Fibroblast of lung (primary cell): ENCODE measurements at regions not wholly inside any gene's neighbourhood (a gene's known extent, or its start where the extent isn't known, plus 50 kb on each side); places are given as distances from the start of the nearest gene placed in this dataset.

ENCODE experiments used
- DNase-seq, 2 donors: peaks; one replicate each; pipeline versions ENCODE4 v3.0.0 to v3.0.0-alpha.2; 2010; ENCODE audit warnings: low read depth in 2 of 2
- H2AFZ ChIP-seq: 2 replicates; pipeline ENCODE4 v1.5.1; 2012; ENCODE audit warnings: low read length, control low read depth, inconsistent platforms
- H3K27ac ChIP-seq: 2 replicates; pipeline ENCODE4 v1.5.1; 2011; ENCODE audit warnings: low read length, control low read depth; ENCODE audit not compliant: insufficient read depth
- H3K27me3 ChIP-seq: 2 replicates; pipeline ENCODE4 v1.5.1; 2011; ENCODE audit warnings: mild to moderate bottlenecking, low read length; ENCODE audit not compliant: control insufficient read depth, insufficient read depth
- H3K36me3 ChIP-seq: 2 replicates; pipeline ENCODE4 v1.5.1; 2011; ENCODE audit warnings: low read length; ENCODE audit not compliant: control insufficient read depth, insufficient read depth
- H3K4me1 ChIP-seq: 2 replicates; pipeline ENCODE4 v1.5.1; 2011; ENCODE audit warnings: low read length; ENCODE audit not compliant: control insufficient read depth, insufficient read depth; ENCODE audit errors: extremely low read depth
- H3K4me2 ChIP-seq: 2 replicates; pipeline ENCODE4 v1.5.1; 2011; ENCODE audit warnings: low read length, control low read depth; ENCODE audit not compliant: insufficient read depth; ENCODE audit errors: extremely low read depth
- H3K4me3 ChIP-seq, 4 experiments: fragments of 200-600 bp in 1 of 4; sonication (generic) in 1 of 4; replicated peaks in 1 of 4; 2 replicates each; pipeline ENCODE4 v1.5.1; 2011 to 2016; ENCODE audit warnings: low read length in 4 of 4, low read depth in 3 of 4, mild to moderate bottlenecking in 3 of 4, control low read depth in 2 of 4, inconsistent platforms in 1 of 4, mixed read lengths in 1 of 4; ENCODE audit not compliant: insufficient read depth in 1 of 4; ENCODE audit errors: control extremely low read depth in 1 of 4
- H3K79me2 ChIP-seq: 2 replicates; pipeline ENCODE4 v1.5.1; 2012; ENCODE audit warnings: mild to moderate bottlenecking, low read length, inconsistent platforms; ENCODE audit not compliant: control insufficient read depth, insufficient read depth
- H3K9ac ChIP-seq: 2 replicates; pipeline ENCODE4 v1.5.1; 2011; ENCODE audit warnings: mild to moderate bottlenecking, low read length, control low read depth; ENCODE audit not compliant: insufficient read depth
- H3K9me3 ChIP-seq: 2 replicates; pipeline ENCODE4 v1.5.1; 2012; ENCODE audit warnings: low read depth, low read length; ENCODE audit not compliant: control insufficient read depth, insufficient read depth
- H4K20me1 ChIP-seq: 2 replicates; pipeline ENCODE4 v1.5.1; 2011; ENCODE audit warnings: low read length; ENCODE audit not compliant: control insufficient read depth, insufficient read depth; ENCODE audit errors: extremely low read depth
- EZH2 ChIP-seq: IDR thresholded peaks from 2 replicates; pipeline ENCODE4 v1.5.1; 2012; ENCODE audit warnings: low read length, control low read depth, mild to moderate bottlenecking; ENCODE audit errors: missing control alignments
- TF ChIP-seq, protein P1 (sequence below), 2 donors: IDR thresholded peaks in 1 of 2; conservative IDR thresholded peaks in 1 of 2; 1 replicate in 1 of 2; 2 replicates in 1 of 2; pipeline ENCODE4 v1.5.1; 2011 to 2012; ENCODE audit warnings: low read length in 2 of 2, control low read depth in 1 of 2, inconsistent platforms in 1 of 2, low read depth in 1 of 2, mild to moderate bottlenecking in 1 of 2

DNA sequence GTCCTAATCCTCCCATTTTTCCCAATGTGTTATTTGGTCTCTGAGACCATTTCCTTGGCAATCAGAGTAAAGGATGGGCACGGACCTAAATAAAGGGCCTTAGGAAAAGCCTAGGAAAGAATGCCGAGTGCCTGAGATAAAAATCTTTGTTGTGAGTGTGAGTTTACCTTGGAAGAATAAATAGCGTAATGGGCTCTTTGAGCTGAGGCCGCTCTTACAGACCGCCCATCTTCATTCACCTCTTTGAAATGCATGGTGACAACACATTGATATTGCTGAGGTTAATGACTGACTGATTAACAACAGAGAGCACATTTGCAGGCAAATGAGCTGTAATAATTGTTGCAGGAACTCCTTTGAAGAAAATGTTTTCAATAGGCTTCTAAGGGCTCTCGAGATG, 1967.1 kb upstream of the WWC1 start:
- no peaks in the 10 kb centered on the region for H3K36me3 ChIP-seq
- no peak for TF ChIP-seq EZH2
- TF ChIP-seq, protein P1, sequence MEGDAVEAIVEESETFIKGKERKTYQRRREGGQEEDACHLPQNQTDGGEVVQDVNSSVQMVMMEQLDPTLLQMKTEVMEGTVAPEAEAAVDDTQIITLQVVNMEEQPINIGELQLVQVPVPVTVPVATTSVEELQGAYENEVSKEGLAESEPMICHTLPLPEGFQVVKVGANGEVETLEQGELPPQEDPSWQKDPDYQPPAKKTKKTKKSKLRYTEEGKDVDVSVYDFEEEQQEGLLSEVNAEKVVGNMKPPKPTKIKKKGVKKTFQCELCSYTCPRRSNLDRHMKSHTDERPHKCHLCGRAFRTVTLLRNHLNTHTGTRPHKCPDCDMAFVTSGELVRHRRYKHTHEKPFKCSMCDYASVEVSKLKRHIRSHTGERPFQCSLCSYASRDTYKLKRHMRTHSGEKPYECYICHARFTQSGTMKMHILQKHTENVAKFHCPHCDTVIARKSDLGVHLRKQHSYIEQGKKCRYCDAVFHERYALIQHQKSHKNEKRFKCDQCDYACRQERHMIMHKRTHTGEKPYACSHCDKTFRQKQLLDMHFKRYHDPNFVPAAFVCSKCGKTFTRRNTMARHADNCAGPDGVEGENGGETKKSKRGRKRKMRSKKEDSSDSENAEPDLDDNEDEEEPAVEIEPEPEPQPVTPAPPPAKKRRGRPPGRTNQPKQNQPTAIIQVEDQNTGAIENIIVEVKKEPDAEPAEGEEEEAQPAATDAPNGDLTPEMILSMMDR (conservative IDR thresholded peaks at IDR 0.05 in 1 of 2, IDR thresholded peaks at IDR 0.05 in 1 of 2; ENCODE audit: low read depth in 1 of 2, low read length in 2 of 2) = no peak
- no peak overlapping the region for H3K27ac ChIP-seq
- H3K9ac ChIP-seq = no peak overlapping the region
- H3K9me3 ChIP-seq = no peaks in the 10 kb centered on the region
- no peaks in the 10 kb centered on the region for H3K27me3 ChIP-seq
- no peaks in the 10 kb centered on the region for H3K4me1 ChIP-seq
- no peaks in the 10 kb centered on the region for H4K20me1 ChIP-seq
- H2AFZ ChIP-seq = no peak overlapping the region
- no peaks in the 10 kb centered on the region for H3K79me2 ChIP-seq
- H3K4me2 ChIP-seq = no peak overlapping the region
- DNase-seq = no peak
- no peak overlapping the region for H3K4me3 ChIP-seq

DNA sequence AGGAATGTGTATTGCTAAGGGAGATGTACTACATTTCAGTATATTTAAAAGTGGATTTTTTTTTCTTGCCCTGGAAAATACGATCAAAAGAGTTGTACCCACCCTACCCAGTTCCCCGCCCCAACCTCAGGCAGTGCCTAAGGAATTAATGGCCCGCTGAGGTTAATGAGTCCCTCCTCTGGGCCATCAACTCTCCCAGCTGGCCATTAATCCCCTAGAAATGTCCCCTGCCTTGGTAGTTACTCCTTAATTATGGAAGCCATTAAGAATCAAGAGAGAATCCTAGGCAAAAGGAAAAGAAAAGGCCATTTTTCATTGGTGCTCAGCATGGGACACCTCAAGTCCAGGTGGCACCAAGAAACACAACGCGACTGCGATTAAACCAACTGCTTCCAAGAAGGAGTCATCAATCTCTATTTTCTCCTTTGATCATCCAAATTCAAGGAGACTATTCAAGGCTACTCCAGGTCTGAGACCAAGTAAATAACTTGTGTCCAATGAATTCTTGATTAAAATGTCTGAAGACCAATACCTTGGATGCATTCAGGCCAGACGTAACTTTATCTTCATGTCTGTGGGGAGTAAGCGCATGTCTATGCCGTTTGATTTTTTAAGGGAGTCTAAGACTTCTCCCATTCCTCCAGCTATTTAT, 1962.2 kb upstream of the WWC1 start:
- Histone ChIP-seq H3K27ac (no peak overlapping the region), H3K27me3 (no peaks in the 10 kb centered on the region), H3K4me3 (no peak overlapping the region), H3K4me2 (no peak overlapping the region), H3K9me3 (no peaks in the 10 kb centered on the region), H3K9ac (no peak overlapping the region), H3K79me2 (no peaks in the 10 kb centered on the region), H4K20me1 (no peaks in the 10 kb centered on the region), H3K4me1 (no peaks in the 10 kb centered on the region), H3K36me3 (no peaks in the 10 kb centered on the region), H2AFZ (no peak overlapping the region)
- TF ChIP-seq EZH2 = no peak
- TF ChIP-seq, protein P1 (conservative IDR thresholded peaks at IDR 0.05 in 1 of 2, IDR thresholded peaks at IDR 0.05 in 1 of 2; ENCODE audit: low read depth in 1 of 2, low read length in 2 of 2) = no peak
- DNase-seq = no peak

DNA sequence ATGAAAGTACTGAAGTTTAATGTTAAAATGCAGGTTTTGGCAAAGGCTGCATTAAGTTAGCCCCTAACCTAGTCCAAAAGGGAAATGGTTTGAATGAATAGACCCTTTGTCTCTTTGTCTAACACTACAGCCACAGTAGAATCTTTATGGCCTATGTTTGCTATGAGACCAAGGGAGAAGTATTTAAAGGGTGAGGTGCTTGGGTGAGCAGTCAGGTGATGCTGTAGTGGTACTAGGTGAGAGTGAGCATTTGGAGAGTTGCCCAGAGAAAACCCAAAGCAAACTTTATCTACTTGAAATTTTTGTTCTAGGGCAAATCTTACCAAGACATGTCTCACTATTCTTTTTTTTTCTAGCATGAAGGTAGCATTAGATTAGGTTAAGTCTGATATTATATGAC, 1961.4 kb upstream of the WWC1 start:
- Histone ChIP-seq H3K36me3 (no peaks in the 10 kb centered on the region), H2AFZ (no peak overlapping the region), H3K4me3 (no peak overlapping the region), H3K79me2 (no peaks in the 10 kb centered on the region), H4K20me1 (no peaks in the 10 kb centered on the region), H3K9me3 (no peaks in the 10 kb centered on the region), H3K4me2 (no peak overlapping the region), H3K27ac (no peak overlapping the region), H3K9ac (no peak overlapping the region), H3K27me3 (no peaks in the 10 kb centered on the region), H3K4me1 (no peaks in the 10 kb centered on the region)
- no peak for TF ChIP-seq EZH2
- TF ChIP-seq, protein P1 (conservative IDR thresholded peaks at IDR 0.05 in 1 of 2, IDR thresholded peaks at IDR 0.05 in 1 of 2; ENCODE audit: low read depth in 1 of 2, low read length in 2 of 2) = no peak
- DNase-seq = no peak
